GM12878 (cell line): ENCODE measurements at regions not wholly inside any gene's neighbourhood (a gene's known extent, or its start where the extent isn't known, plus 50 kb on each side); places are given as distances from the start of the nearest gene placed in this dataset.

Experiments used
- ATAC-seq: fragments of 200-7000 bp; cut with Tn5 transposase; 3 replicates; pipeline ENCODE4 v1.9.1; 2020; ENCODE audit warnings: mild to moderate bottlenecking, moderate library complexity
- BruUV-seq: library from RNA; stranded (reverse); fragments of 400-500 nt; replicated peaks from 2 replicates; lab custom pipeline; 2021; lab: Mats Ljungman, UMichigan
- CTCF ChIA-PET: fragments of 300-600 bp; sonication (Branson Sonifier 250); formaldehyde crosslinking; extraction: SDS; loops from one replicate; lab custom pipeline; 2021; ENCODE audit warnings: inconsistent platforms; lab: Yijun Ruan, JAX
- POLR2A ChIA-PET: fragments of 350-600 bp; formaldehyde crosslinking; extraction: SDS; loops from one replicate; lab custom pipeline; 2021; ENCODE audit warnings: inconsistent platforms; lab: Charles Lee
- RAD21 ChIA-PET: fragments of 300-600 bp; sonication (Branson Sonifier 250); formaldehyde crosslinking; loops from one replicate; lab custom pipeline; 2023; ENCODE audit warnings: antibody characterized with exemption; ENCODE audit not compliant: unreplicated experiment; lab: Charles Lee
- SMC1A ChIA-PET: fragments of 300-600 bp; sonication (Branson Sonifier 250); formaldehyde crosslinking; loops from one replicate; lab custom pipeline; 2023; ENCODE audit not compliant: unreplicated experiment, uncharacterized antibody; lab: Charles Lee
- DNase-seq: peaks from one replicate; pipeline ENCODE4 v3.0.0-alpha.2; 2011; ENCODE audit warnings: low read depth, low spot score
- FAIRE-seq: peaks from 3 replicates; lab custom pipeline; 2011; peaks lifted over from hg19 to GRCh38; lab: Jason Lieb, UNC
- H2AFZ ChIP-seq: 2 replicates; pipeline ENCODE4 v1.6.0; 2011; ENCODE audit warnings: low read depth, low read length, control low read depth; ENCODE audit not compliant: control insufficient read depth
- H3K27ac ChIP-seq: 2 replicates; pipeline ENCODE4 v1.5.1; 2011; ENCODE audit warnings: control low read depth; ENCODE audit not compliant: control insufficient read depth, insufficient read depth
- H3K27me3 ChIP-seq, 2 experiments: replicated peaks in 1 of 2; 2 replicates each; pipeline versions ENCODE4 v1.6.0 to v1.6.1; 2011; ENCODE audit warnings: low read length in 1 of 2; ENCODE audit not compliant: control insufficient read depth in 2 of 2, insufficient read depth in 2 of 2
- H3K36me3 ChIP-seq, 2 experiments: 2 replicates each; pipeline ENCODE4 v1.5.1; 2011; ENCODE audit warnings: low read length in 1 of 2; ENCODE audit not compliant: control insufficient read depth in 2 of 2, insufficient read depth in 2 of 2
- H3K4me1 ChIP-seq: 2 replicates; pipeline ENCODE4 v1.6.1; 2011; ENCODE audit warnings: mild to moderate bottlenecking, low read length, moderate library complexity, mixed read lengths; ENCODE audit not compliant: control insufficient read depth, insufficient read depth
- H3K4me2 ChIP-seq: 2 replicates; pipeline ENCODE4 v1.6.0; 2011; ENCODE audit warnings: control low read depth; ENCODE audit not compliant: control insufficient read depth, insufficient read depth
- H3K4me3 ChIP-seq: fragments of 200-600 bp; sonication (generic); 2 replicates; pipeline ENCODE4 v1.5.1; 2016
- H3K79me2 ChIP-seq: 2 replicates; pipeline ENCODE4 v1.6.0; 2011; ENCODE audit warnings: low read length; ENCODE audit not compliant: control insufficient read depth, insufficient read depth
- H3K9ac ChIP-seq: 2 replicates; pipeline ENCODE4 v1.8.0; 2011; ENCODE audit warnings: low read length, control low read depth, mixed read lengths; ENCODE audit not compliant: control insufficient read depth, insufficient read depth
- H3K9me3 ChIP-seq: replicated peaks from 3 replicates; pipeline ENCODE4 v1.5.1; 2011; ENCODE audit warnings: mild to moderate bottlenecking, low read length; ENCODE audit not compliant: control insufficient read depth, insufficient read depth
- H4K20me1 ChIP-seq: 2 replicates; pipeline ENCODE4 v1.6.0; 2011; ENCODE audit not compliant: control insufficient read depth, insufficient read depth
- CHD1 ChIP-seq: IDR thresholded peaks from 2 replicates; pipeline ENCODE4 v1.6.1; 2012; ENCODE audit warnings: low read depth, low read length, improper control_type of control experiment
- E4F1 ChIP-seq: fragments of 450-650 bp; IDR thresholded peaks from 2 replicates; pipeline ENCODE4 v1.6.1; 2018; ENCODE audit warnings: borderline replicate concordance, mild to moderate bottlenecking; ENCODE audit not compliant: partially characterized antibody
- HCFC1 ChIP-seq: fragments of 150-350 bp; IDR thresholded peaks from 2 replicates; pipeline ENCODE4 v1.6.1; 2014; ENCODE audit warnings: low read length
- HDAC2 ChIP-seq: fragments of 200-600 bp; sonication (generic); IDR thresholded peaks from 2 replicates; pipeline ENCODE4 v1.6.1; 2017
- HSF1 ChIP-seq: fragments of 150-350 bp; IDR thresholded peaks from 2 replicates; pipeline ENCODE4 v1.6.1; 2014; ENCODE audit warnings: mild to moderate bottlenecking, low read depth, low read length
- LARP7 ChIP-seq: fragments of 450-650 bp; IDR thresholded peaks from 2 replicates; pipeline ENCODE4 v1.6.1; 2017; ENCODE audit warnings: mild to moderate bottlenecking
- MTA2 ChIP-seq: fragments of 450-650 bp; IDR thresholded peaks from 2 replicates; pipeline ENCODE4 v1.6.1; 2016; ENCODE audit warnings: low read depth, mild to moderate bottlenecking, moderate library complexity
- NR2C2 ChIP-seq: IDR thresholded peaks from 2 replicates; pipeline ENCODE4 v1.6.1; 2011; ENCODE audit warnings: borderline replicate concordance, low read depth; ENCODE audit not compliant: control insufficient read depth, insufficient read length
- RELA ChIP-seq: fragments of 450-650 bp; IDR thresholded peaks from 2 replicates; pipeline ENCODE4 v1.8.0; 2014; ENCODE audit warnings: borderline replicate concordance; ENCODE audit not compliant: partially characterized antibody
- SIN3A ChIP-seq: IDR thresholded peaks from 2 replicates; pipeline ENCODE4 v1.6.1; 2012; ENCODE audit warnings: low read depth, low read length, improper control_type of control experiment
- SIX5 ChIP-seq: IDR thresholded peaks from 2 replicates; pipeline ENCODE4 v1.6.1; 2011; ENCODE audit warnings: mild to moderate bottlenecking, low read depth, low read length, moderate library complexity; ENCODE audit not compliant: severe bottlenecking
- SMAD5 ChIP-seq: IDR thresholded peaks from 2 replicates; pipeline ENCODE4 v1.6.1; 2016; ENCODE audit warnings: antibody characterized with exemption, low read depth
- TCF7 ChIP-seq: IDR thresholded peaks from 2 replicates; pipeline ENCODE4 v1.6.1; 2014; ENCODE audit warnings: antibody characterized with exemption, borderline replicate concordance
- ZSCAN29 ChIP-seq: fragments of 450-650 bp; IDR thresholded peaks from 2 replicates; pipeline ENCODE4 v1.6.1; 2017; ENCODE audit warnings: mild to moderate bottlenecking, moderate library complexity
- WGBS: methylation state at CpG from one replicate; pipeline ENCODE4 v1.1.6; 2016; ENCODE audit warnings: low lambda C conversion rate; ENCODE audit not compliant: insufficient replicate concordance, insufficient coverage; ENCODE audit errors: missing lambda C conversion rate; 5-methylcytosine and 5-hydroxymethylcytosine counted together
- in situ Hi-C: fragments of 300-500 bp; cut with MboI; formaldehyde crosslinking; loops from 9 replicates; pipeline ENCODE4 v1.14.3; 2018; ENCODE audit warnings: mixed read lengths
- intact Hi-C: fragments of 100-400 bp; cut with micrococcal nuclease; formaldehyde crosslinking; loops from one replicate; pipeline ENCODE4 v1.14.2; 2022; ENCODE audit not compliant: unreplicated experiment
- TF ChIP-seq, protein P1 (sequence below): fragments of 450-650 bp; IDR thresholded peaks from 2 replicates; pipeline ENCODE4 v1.6.1; 2017; ENCODE audit warnings: borderline replicate concordance
- TF ChIP-seq, protein P2 (sequence below): IDR thresholded peaks from 2 replicates; pipeline ENCODE4 v1.6.1; 2011; ENCODE audit warnings: low read depth, mild to moderate bottlenecking, low read length, moderate library complexity, borderline replicate concordance; ENCODE audit errors: extremely low read depth

GRCh38 chr6:21734204-21734603 lies 140.7 kb downstream of the SOX4 start:
- Histone ChIP-seq H3K27me3 (no peaks in the 10 kb centered on the region), H3K36me3 (no peaks in the 10 kb centered on the region), H3K79me2 (no peaks in the 10 kb centered on the region), H3K9me3 (no peaks in the 10 kb centered on the region), H4K20me1 (no peaks in the 10 kb centered on the region), H3K4me1 (no peaks in the 10 kb centered on the region), H3K9ac (no peak overlapping the region), H2AFZ (no peak overlapping the region), H3K4me2 (no peak overlapping the region), H3K4me3 (no peak overlapping the region), H3K27ac (no peak overlapping the region)
- FAIRE-seq (no peak), ATAC-seq (no peak), DNase-seq (no peak)
- no TSS peak for BruUV-seq
- ChIA-PET POLR2A (no interaction called here), RAD21 (interaction anchor here (1.1 kb wide), 1 partner anchor 9 kb away, joined by 5 read pairs; no protein-coding TSS in a partner anchor), CTCF (no interaction called here), SMC1A (interaction anchor here (0.7 kb wide), 1 partner anchor 277 kb away, joined by 4 read pairs; no protein-coding TSS in a partner anchor)
- no peak for TF ChIP-seq LARP7
- no peak for TF ChIP-seq SMAD5
- no peak for TF ChIP-seq E4F1
- TF ChIP-seq SIX5: no peak
- TF ChIP-seq, protein P1, sequence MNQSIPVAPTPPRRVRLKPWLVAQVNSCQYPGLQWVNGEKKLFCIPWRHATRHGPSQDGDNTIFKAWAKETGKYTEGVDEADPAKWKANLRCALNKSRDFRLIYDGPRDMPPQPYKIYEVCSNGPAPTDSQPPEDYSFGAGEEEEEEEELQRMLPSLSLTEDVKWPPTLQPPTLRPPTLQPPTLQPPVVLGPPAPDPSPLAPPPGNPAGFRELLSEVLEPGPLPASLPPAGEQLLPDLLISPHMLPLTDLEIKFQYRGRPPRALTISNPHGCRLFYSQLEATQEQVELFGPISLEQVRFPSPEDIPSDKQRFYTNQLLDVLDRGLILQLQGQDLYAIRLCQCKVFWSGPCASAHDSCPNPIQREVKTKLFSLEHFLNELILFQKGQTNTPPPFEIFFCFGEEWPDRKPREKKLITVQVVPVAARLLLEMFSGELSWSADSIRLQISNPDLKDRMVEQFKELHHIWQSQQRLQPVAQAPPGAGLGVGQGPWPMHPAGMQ: no peak
- TF ChIP-seq HCFC1: no peak
- no peak for TF ChIP-seq NR2C2
- TF ChIP-seq TCF7: no peak
- no peak for TF ChIP-seq HSF1
- no peak for TF ChIP-seq RELA
- TF ChIP-seq SIN3A: no peak
- no peak for TF ChIP-seq ZSCAN29
- TF ChIP-seq MTA2: no peak
- no peak for TF ChIP-seq CHD1
- TF ChIP-seq, protein P2, sequence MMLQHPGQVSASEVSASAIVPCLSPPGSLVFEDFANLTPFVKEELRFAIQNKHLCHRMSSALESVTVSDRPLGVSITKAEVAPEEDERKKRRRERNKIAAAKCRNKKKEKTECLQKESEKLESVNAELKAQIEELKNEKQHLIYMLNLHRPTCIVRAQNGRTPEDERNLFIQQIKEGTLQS: no peak
- TF ChIP-seq HDAC2: no peak
- in situ Hi-C loops: no loop called here
- WGBS: 44% methylated on average over 3 of the region's 3 CpGs
- intact Hi-C loops: loop anchor here (5.0 kb wide), 1 partner anchor 137 kb away; no protein-coding TSS in a partner anchor
